GM23248 (cell line): ENCODE measurements at regions not wholly inside any gene's neighbourhood (a gene's known extent, or its start where the extent isn't known, plus 50 kb on each side); places are given as distances from the start of the nearest gene placed in this dataset.

Source experiments
- DNase-seq: peaks from one replicate; pipeline ENCODE4 v3.0.0-alpha.2; 2015
- H2AFZ ChIP-seq: fragments of 200-600 bp; sonication (generic); 2 replicates; pipeline ENCODE4 v1.6.1; 2016; ENCODE audit warnings: antibody characterized with exemption
- H3F3A ChIP-seq: fragments of 200-600 bp; sonication (generic); 2 replicates; pipeline ENCODE4 v1.6.1; 2016; ENCODE audit warnings: mild to moderate bottlenecking, antibody characterized with exemption, mixed run types; ENCODE audit not compliant: insufficient read depth
- H3K27ac ChIP-seq: fragments of 200-600 bp; sonication (generic); 2 replicates; pipeline ENCODE4 v1.5.1; 2016; ENCODE audit warnings: mild to moderate bottlenecking
- H3K27me3 ChIP-seq: fragments of 200-600 bp; sonication (generic); replicated peaks from 2 replicates; pipeline ENCODE4 v1.6.1; 2016; ENCODE audit warnings: mild to moderate bottlenecking; ENCODE audit not compliant: insufficient read depth
- H3K36me3 ChIP-seq: fragments of 200-600 bp; sonication (generic); 2 replicates; pipeline ENCODE4 v1.6.1; 2016; ENCODE audit warnings: low read depth, mild to moderate bottlenecking
- H3K4me1 ChIP-seq: fragments of 200-600 bp; sonication (generic); 2 replicates; pipeline ENCODE4 v1.6.1; 2016; ENCODE audit warnings: mild to moderate bottlenecking; ENCODE audit not compliant: insufficient read depth
- H3K4me2 ChIP-seq: fragments of 200-600 bp; sonication (generic); one replicate; pipeline ENCODE4 v1.6.1; 2016; ENCODE audit warnings: mild to moderate bottlenecking; ENCODE audit not compliant: unreplicated experiment
- H3K4me3 ChIP-seq: fragments of 200-600 bp; sonication (generic); 2 replicates; pipeline ENCODE4 v1.5.1; 2016; ENCODE audit warnings: mild to moderate bottlenecking
- H3K79me2 ChIP-seq: fragments of 200-600 bp; sonication (generic); 2 replicates; pipeline ENCODE4 v1.6.1; 2016; ENCODE audit warnings: mild to moderate bottlenecking; ENCODE audit not compliant: insufficient read depth
- H3K9ac ChIP-seq: fragments of 200-600 bp; sonication (generic); 2 replicates; pipeline ENCODE4 v1.6.1; 2016; ENCODE audit warnings: mild to moderate bottlenecking
- H3K9me2 ChIP-seq: fragments of 200-600 bp; sonication (generic); 2 replicates; pipeline ENCODE4 v1.6.1; 2016; ENCODE audit warnings: mixed run types, mild to moderate bottlenecking, moderate library complexity; ENCODE audit not compliant: insufficient read depth
- H3K9me3 ChIP-seq: fragments of 200-600 bp; sonication (generic); one replicate; pipeline ENCODE4 v1.6.1; 2017; ENCODE audit warnings: low read depth
- H4K20me1 ChIP-seq: fragments of 200-600 bp; sonication (generic); 2 replicates; pipeline ENCODE4 v1.6.0; 2016; ENCODE audit not compliant: insufficient read depth
- EZH2 ChIP-seq: fragments of 200-600 bp; sonication (generic); IDR thresholded peaks from 2 replicates; pipeline ENCODE4 v1.6.1; 2018; ENCODE audit warnings: antibody characterized with exemption, mild to moderate bottlenecking; ENCODE audit not compliant: insufficient read depth, poor library complexity, severe bottlenecking
- EZH2phosphoT487 ChIP-seq: fragments of 200-600 bp; sonication (generic); IDR thresholded peaks from 2 replicates; pipeline ENCODE4 v1.6.1; 2018; ENCODE audit warnings: antibody characterized with exemption, moderate library complexity, mild to moderate bottlenecking, low read depth; ENCODE audit not compliant: insufficient read depth
- WGBS, 2 experiments: methylation state at CpG; one replicate each; pipeline ENCODE4 v1.1.6; 2015 to 2017; ENCODE audit warnings: low lambda C conversion rate in 2 of 2, low coverage in 1 of 2; ENCODE audit errors: missing lambda C conversion rate in 2 of 2; 5-methylcytosine and 5-hydroxymethylcytosine counted together
- in situ Hi-C: fragments of 300-500 bp; cut with MboI; formaldehyde crosslinking; loops from 2 replicates; pipeline ENCODE4 v1.15.0; 2020

DNA sequence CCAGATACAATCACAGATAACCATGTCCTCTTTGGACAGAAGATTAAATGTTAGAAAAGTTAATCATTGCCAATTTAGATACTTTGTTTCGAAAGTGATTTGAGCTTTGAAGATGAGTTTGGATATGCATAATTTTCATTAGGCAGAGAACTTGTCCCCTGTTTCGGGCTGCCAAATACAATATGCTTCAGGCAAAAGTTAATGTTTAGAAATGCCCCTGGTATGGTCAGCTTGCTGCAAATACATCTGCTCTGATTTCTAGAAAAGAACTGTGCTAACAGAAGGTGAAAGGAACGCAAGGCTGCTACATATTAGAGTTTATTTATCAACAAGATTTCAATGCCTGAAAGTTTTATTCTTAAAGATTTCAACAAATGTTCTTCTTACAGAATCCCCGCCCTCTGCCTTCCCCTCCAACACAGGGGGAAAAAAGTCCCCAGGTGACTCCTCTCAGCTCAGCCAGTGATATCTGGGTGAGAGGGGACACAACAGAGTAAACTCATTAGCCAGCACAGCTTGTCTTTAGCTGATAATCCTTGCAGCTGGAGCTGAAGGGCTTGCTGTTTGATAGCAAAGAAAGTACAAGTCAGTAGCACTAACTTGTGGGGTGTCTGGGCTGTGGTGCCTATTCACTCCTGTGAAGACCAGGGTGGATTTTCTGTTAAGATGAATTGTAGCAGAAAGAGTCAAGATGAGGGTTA, 435.7 kb downstream of the DMAC1 start:
- Histone ChIP-seq H3K4me2 (no peak overlapping the region), H3K4me3 (no peak overlapping the region), H3K9me3 (no peaks in the 10 kb centered on the region), H3K9ac (no peak overlapping the region), H3K36me3 (no peaks in the 10 kb centered on the region), H3K27ac (no peak overlapping the region), H2AFZ (no peak overlapping the region), H3K79me2 (no peaks in the 10 kb centered on the region), H3K9me2 (no peaks in the 10 kb centered on the region), H3K4me1 (peaks cover 15% of the 10 kb centered on the region), H3K27me3 (no peaks in the 10 kb centered on the region), H3F3A (peaks cover 13% of the 10 kb centered on the region), H4K20me1 (no peaks in the 10 kb centered on the region)
- in situ Hi-C loops: no loop called here
- WGBS, 2 experiments: 35 to 39% methylated on average over 4 of the region's 4 CpGs
- TF ChIP-seq EZH2phosphoT487 (no peak), EZH2 (no peak)
- DNase-seq: no peak

- no peaks in the 10 kb centered on the region for H4K20me1 ChIP-seq
- in situ Hi-C loops: no loop called here
- H3K9me2 ChIP-seq: no peaks in the 10 kb centered on the region
- TF ChIP-seq EZH2phosphoT487 (no peak), EZH2 (no peak)
- H3F3A ChIP-seq: no peaks in the 10 kb centered on the region
- H2AFZ ChIP-seq: no peak overlapping the region
- 19 to 25% methylated on average over 4 of the region's 4 CpGs for WGBS, 2 experiments
- H3K4me1 ChIP-seq: no peaks in the 10 kb centered on the region
- no peak for DNase-seq
- H3K79me2 ChIP-seq: no peaks in the 10 kb centered on the region
- H3K4me2 ChIP-seq: no peak overlapping the region
- no peak overlapping the region for H3K9ac ChIP-seq
- H3K36me3 ChIP-seq: no peaks in the 10 kb centered on the region
- no peak overlapping the region for H3K4me3 ChIP-seq
- H3K9me3 ChIP-seq: no peaks in the 10 kb centered on the region
- H3K27ac ChIP-seq: no peak overlapping the region
- peaks cover 8% of the 10 kb centered on the region; the same call in 1 of the 2 replicates for H3K27me3 ChIP-seq
These were observed 439.1 kb downstream of the DMAC1 start for GRCh38 chr9:7360513-7360912.

GRCh38 chr9:7358876-7359275, 440.7 kb downstream of the DMAC1 start:
- H4K20me1 ChIP-seq: no peaks in the 10 kb centered on the region
- no peaks in the 10 kb centered on the region for H3K36me3 ChIP-seq
- no peaks in the 10 kb centered on the region for H3K4me1 ChIP-seq
- H3K9me2 ChIP-seq: no peaks in the 10 kb centered on the region
- no peak for TF ChIP-seq EZH2
- H3K9me3 ChIP-seq: no peaks in the 10 kb centered on the region
- no peak overlapping the region for H3K27ac ChIP-seq
- H3F3A ChIP-seq: no peaks in the 10 kb centered on the region
- H3K79me2 ChIP-seq: no peaks in the 10 kb centered on the region
- in situ Hi-C loops: no loop called here
- no peak for DNase-seq
- H3K4me2 ChIP-seq: no peak overlapping the region
- no peak overlapping the region for H2AFZ ChIP-seq
- no peak overlapping the region for H3K4me3 ChIP-seq
- no peak overlapping the region for H3K9ac ChIP-seq
- H3K27me3 ChIP-seq: peaks cover 8% of the 10 kb centered on the region

GRCh38 chr9:7354704-7355103, 444.9 kb downstream of the DMAC1 start:
- TF ChIP-seq EZH2 (no peak), EZH2phosphoT487 (no peak)

GRCh38 chr9:7348692-7349091, 450.9 kb downstream of the DMAC1 start:
- in situ Hi-C loops: no loop called here

More at GRCh38 chr9:7354704-7355103, 444.9 kb downstream of the DMAC1 start:
- Histone ChIP-seq H3F3A (no peaks in the 10 kb centered on the region), H3K9me2 (no peaks in the 10 kb centered on the region), H3K27ac (no peak overlapping the region), H3K36me3 (no peaks in the 10 kb centered on the region), H3K27me3 (peaks cover 13% of the 10 kb centered on the region), H3K9me3 (no peaks in the 10 kb centered on the region), H2AFZ (no peak overlapping the region), H3K9ac (no peak overlapping the region), H4K20me1 (no peaks in the 10 kb centered on the region), H3K79me2 (no peaks in the 10 kb centered on the region), H3K4me3 (no peak overlapping the region), H3K4me2 (no peak overlapping the region), H3K4me1 (no peaks in the 10 kb centered on the region)
- in situ Hi-C loops: no loop called here
- DNase-seq: no peak

More at GRCh38 chr9:7348692-7349091, 450.9 kb downstream of the DMAC1 start:
- H3K9ac ChIP-seq: no peak overlapping the region
- no peaks in the 10 kb centered on the region for H3K9me3 ChIP-seq
- no peak overlapping the region for H2AFZ ChIP-seq
- H3K79me2 ChIP-seq: no peaks in the 10 kb centered on the region
- no peak overlapping the region for H3K4me3 ChIP-seq
- H3F3A ChIP-seq: no peaks in the 10 kb centered on the region
- H3K9me2 ChIP-seq: no peaks in the 10 kb centered on the region
- TF ChIP-seq EZH2: no peak
- no peak for TF ChIP-seq EZH2phosphoT487
- H3K4me1 ChIP-seq: no peaks in the 10 kb centered on the region
- no peak for DNase-seq
- no peak overlapping the region for H3K4me2 ChIP-seq
- no peaks in the 10 kb centered on the region for H3K36me3 ChIP-seq
- no peak overlapping the region for H3K27ac ChIP-seq
- no peaks in the 10 kb centered on the region for H4K20me1 ChIP-seq
- H3K27me3 ChIP-seq: 0 out of 2 replicates have a peak, but pooled peaks cover 5% of the 10 kb centered on the region
